ENCODE measurements at regions not wholly inside any gene's neighbourhood (a gene's known extent, or its start where the extent isn't known, plus 50 kb on each side); places are given as distances from the start of the nearest gene placed in this dataset.
A peak's percentile ranks its signal among the peaks of the same experiment; 100 is the strongest.

DNA sequence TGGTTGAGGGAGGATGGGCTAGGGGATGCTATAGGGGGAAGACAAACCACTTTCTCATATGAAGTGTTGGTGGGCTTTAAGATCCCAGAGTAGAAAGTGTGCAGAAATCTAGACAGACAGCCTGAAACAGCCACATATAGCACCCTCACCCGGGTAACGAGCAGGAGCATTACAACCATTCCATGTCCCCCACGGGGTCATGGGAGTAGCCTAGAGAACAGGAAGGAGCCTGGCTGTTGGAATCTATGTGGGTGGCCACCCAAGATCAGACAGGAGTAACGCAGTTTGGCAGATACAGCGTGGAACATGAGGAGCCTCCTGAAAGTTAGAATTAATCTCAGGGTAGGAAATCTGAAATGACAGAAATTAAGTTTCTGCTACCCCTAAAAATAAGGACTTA, 146.1 kb upstream of the RAI14 start:
- DNase-seq, result no peak

DNA sequence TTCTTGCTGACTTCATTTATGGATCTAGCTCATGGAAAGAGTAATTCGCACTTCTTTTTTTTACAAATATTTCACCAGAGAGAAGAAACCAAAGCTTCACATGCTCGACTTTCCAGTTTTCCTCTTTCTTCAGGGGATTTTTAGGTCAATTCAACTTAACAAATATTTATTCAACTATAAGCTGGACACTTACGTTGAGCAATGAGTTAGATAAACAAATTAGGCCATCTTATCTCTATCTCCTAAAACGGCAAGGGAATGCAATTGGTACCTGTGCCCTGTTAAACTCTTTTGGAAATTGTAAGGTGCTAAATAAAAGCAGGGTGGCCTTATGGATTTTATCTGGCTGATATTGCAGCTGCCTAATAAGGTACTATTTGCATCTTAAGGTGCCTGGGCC, 145.1 kb upstream of the RAI14 start:
- DNase-seq, result peak; percentile 7

DNA sequence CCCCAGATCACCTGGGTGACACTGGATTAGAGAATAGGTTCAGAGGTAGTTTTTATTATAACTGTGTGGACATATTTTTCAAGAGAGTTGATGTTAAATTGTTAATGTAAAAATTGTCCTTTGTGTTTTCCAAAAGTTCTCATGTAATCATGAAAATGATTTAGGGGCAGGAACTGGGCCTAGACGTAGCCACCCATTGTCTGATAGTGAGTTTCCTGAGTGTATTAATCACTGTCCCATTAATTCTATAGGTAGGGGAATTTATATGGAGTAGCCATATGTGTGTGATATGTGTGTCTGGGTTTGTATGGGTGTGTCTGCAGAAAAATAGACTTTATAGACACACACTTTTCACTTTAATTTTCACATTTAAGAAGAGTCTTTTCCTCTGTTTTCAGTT, 144.6 kb upstream of the RAI14 start:
- no peak for DNase-seq

DNA sequence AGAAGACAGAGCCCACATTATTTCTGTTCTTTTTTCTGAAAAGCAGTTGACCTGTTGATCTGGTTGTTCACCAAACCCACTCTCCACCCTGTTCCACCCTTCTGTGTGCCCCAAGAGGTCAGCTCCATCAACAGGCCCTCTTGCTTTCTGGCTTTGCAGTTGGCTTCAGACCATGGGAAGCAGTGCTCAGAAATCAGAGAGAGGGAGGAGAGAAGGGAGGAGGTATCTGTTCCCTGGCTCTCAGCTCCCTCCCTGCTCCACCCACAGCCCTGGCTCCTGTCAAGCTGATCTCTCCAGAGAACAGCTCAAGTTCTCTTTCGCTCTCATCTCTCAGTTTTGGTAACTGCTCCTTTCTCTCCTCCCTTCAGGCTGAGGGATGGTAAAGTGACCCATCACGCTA, 144.2 kb upstream of the RAI14 start:
- no peak for DNase-seq

DNA sequence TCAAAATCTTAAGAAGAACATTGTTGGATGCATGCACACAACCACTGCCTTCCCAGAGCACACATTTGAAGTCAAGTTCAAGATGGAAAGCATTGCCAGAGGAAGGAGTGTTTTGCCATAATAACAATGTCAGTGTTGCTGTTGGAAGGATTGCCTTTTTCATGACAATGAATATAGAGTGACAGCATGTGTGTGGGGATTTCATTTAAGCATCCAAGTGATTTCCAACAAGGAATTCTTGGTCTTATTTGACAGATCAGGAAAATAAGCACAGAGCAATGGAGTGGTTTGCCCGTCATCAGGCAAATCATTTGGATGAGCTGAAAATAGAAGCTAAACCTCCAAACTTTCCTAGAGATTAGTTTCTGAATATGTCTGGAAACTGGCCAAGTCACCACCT, 140.0 kb upstream of the RAI14 start:
- DNase-seq, result no peak

DNA sequence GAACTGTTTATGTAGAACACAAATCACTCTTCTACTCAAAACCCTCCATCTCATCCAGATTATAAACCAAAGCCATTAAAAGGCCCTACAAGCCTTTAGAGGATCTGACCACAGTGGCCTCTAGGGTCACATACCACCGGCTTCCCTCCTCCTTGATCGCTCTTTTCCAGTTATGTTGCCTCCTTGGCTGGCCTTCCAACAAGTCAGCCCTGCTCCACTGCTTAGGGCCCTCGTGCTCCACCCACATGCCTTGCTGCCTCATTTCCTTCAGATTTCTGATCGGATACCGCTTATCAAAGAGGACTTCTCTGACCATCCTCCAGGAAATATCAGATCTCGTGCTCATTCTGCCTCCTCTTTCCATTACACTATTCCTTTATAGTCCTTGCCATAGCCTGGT, 139.4 kb upstream of the RAI14 start:
- DNase-seq, result no peak

DNA sequence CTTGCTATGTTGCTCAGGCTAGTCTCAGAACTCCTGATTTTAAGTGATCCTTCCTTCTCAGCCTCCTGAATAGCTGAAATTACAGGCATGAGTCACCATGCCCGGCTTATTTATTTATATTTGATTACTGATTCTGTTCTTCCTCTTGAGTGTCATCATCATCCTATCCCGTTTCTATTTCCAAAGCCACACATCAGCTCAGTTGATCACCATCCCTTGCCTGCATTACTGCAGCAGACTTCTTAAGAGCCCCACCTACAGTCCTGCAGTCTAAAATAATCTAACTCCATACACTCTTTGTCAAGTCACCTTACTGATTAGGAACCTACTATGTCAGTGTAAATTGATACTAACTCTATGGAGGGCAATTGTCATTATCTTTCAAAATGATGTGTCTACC, 138.9 kb upstream of the RAI14 start:
- DNase-seq, result peak; percentile 56

DNA sequence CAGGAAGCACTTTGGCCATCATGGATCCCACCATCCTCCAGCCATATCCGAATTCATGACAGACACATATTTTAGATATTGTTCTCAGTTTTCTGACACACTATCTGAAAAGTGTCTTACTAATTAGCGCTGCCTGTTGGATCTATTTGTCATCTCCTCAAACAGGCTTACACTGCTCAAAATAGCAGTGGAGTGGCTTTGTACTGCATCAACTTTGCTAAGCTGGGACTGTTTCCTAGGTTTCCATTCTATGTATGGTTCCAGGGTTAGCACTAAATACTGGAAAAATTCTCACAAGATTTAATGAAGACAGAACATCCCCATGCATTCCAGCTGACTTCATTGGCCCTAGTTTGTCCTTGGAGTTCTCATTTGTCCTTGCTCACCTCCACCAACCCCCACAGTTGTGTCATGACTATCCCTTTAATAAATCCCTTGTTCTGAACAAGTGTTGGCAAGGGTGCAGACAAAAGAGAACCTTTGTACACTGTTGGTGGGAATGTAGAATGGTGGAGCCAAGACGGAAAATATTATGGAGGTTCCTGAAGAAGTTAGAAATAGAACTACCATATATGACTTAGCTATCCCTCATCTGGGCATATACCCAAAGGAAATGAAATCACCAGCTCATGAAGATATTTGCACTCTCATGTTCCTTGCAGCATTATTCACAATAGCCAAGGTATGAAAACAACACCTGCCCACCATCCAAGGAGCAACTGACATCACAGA, 136.5 kb upstream of the RAI14 start:
- DNase-seq, result no peak

DNA sequence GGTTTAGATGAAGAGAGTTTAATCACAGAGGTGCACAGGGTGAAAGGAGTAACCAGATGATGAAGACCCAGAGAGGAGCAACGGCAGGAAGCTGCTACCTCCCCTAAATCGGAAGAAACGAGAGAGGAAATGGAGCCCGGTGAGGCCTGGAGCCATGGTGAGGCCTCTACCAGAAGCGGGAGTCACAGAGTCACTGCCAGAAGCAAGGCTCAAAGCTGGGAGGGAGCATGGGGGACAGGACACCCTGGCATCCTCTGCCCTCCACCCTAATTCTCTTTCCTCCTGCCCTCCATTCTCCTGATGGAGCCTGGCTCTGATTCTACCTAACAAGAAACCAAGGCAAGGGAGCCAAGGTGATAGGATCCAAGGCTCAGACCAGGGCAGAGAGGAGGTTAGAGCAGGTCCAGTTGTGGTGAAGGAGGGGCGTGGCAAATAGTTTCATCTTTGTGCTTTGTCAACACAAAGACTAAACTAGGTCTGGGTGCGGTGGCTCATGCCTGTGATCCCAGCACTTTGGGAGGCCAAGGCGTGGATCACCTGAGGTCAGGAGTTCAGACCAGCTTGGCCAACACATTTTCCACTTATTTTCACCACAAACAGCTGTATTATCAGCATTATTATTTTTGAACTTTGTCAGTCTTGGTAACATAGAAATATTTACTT, 134.4 kb upstream of the RAI14 start:
- DNase-seq, result no peak

DNA sequence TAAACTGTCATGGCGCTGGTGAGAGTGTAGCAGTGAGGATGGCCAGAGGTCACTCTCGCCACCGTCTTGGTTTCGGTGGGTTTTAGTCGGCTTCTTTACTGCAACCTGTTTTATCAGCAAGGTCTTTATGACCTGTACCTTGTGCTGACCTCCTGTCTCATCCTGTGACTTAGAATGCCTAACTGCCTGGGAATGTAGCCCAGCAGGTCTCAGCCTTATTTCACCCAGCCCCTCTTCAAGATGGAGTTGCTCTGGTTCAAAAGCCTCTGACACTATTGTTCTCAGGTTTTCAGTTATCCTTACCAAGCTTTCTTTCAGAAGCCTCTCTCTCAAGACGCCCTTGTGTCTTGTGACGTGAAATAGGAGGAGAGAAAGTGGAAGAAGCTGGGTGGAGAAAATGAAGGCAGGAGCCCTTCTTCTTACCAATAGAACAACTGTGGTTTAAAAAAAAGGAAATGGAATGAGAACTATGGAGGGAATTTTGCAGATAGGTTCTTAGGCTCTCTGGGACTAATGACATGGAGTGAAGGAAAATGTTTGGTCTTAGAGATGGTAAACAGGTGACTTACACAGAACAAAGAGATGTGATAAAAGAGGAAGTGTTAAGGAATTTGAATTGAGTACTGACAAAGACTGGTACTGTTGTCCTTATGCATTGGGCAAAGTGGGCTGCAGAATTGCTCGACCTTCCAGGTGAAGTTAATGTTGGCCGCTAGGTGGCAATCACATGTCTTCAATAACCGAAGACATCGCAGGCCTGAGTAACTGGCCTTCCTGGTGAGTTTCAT, 133.3 kb upstream of the RAI14 start:
- peak; percentile 81 for DNase-seq

DNA sequence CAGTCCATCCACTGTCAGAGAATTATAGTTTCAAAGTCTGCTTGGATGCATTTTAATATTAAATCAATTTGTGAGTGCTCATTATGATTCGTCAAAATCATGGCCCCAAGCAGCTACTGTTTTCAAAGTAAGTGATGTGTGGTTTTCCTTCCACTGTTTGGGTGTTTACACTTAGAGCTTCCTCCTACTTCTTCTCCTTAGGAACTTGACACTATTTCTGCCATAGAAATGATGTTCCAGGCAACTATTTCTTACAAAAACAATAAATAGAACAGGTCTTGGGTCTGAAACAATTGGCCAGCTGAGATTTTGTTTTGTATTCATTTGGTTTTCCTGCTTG, 132.8 kb upstream of the RAI14 start:
- no peak for DNase-seq

DNA sequence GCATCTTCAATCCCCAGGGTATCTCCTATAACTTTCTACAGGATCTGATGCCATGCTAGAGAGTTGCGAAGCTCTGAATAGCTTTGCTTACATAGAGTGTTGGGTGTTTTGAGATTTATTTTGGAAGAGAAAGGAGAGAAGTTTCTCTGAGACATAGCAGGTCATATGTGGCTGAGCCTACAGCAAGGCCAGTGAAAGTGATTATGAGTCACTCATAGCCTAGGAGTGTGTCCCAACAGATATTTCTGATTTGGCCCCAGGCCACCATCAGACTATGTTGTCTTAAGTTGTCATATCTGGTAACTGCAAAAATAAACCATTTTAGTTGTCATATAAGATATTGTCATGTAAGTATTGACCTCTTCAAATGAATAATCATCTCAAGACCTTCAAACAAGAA, 132.0 kb upstream of the RAI14 start:
- DNase-seq, result no peak

DNA sequence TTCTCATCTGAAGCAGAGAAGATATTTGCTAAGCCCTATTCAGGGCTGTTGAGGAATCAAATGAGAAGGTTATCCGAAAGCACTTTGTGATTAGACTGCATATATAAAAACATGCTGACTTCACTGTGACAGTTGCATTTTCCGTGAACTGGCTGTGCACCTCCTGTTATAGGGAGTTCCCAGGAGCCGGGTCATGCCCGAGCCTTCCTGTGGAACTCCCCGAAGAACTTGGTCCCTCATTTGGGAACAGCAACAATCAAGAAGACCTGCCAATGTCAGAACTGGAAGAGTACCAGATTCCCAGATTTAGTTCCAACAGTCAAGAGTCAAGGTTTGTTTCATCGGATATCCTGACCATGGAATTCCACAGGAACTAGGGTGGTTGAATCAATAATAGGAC, 130.4 kb upstream of the RAI14 start:
- no peak for DNase-seq

DNA sequence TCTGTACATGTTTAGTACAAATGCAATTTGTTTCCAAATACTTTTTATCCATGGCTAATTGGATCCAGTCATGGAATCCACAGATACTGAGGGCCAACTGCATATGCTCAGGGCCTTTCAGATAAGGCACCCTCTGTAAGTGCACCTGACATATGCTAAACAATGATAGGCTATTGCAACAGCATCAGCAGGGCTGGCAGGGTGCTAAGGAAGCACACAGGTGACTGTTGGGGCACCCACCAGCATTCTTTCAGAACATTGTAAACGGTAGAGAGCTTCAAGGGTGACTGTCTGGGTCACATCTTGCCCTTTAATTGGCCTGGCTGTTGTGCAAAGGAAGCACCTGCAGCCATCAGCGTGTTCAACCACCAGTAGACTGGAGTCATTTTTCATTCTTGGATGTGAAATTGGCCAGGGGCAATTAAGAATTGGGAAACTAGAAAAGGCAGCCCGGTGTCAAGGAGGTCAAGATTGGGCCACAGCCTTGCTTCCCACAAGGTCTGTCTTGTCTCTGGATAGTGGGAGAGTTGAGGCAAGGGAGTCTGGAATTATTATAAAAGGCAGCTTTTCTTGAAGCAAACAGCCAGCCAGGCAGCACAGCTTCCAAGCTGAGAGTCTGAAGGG, 129.3 kb upstream of the RAI14 start:
- DNase-seq, result no peak

DNA sequence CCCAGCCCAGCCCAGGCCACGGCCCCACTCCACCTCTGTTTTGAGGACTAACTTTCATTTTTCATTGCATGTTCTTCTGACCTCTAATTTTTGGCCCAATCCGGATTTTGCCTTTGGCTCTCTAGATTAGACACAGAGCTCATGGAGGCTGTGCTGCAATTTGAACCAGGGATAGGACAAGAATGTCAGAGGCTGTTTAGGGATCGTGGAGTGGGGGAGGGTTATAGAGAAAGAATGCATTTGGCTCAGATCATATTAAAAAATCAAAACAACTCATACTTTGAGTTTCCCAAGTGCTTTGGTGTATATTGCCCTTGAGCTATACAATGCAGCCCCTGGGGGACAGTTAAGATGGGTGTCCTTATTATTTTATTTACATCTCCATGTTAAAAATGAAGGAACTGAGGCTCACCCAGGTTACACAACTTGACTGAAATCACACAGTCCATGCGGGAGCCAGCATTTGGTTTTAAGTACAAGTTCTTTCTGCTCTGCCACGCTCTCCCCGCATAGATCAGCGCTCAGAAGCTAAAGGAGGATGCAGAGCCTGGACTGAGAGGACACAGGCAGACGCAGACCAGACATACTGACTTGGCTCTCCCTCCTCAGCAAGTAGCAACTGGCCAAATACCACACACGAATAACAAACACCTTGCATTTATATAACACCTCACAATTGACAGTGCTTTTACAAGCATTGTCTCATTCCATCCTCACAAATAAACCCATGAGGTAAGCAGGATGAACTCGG, 126.4 kb upstream of the RAI14 start:
- no peak for DNase-seq

DNA sequence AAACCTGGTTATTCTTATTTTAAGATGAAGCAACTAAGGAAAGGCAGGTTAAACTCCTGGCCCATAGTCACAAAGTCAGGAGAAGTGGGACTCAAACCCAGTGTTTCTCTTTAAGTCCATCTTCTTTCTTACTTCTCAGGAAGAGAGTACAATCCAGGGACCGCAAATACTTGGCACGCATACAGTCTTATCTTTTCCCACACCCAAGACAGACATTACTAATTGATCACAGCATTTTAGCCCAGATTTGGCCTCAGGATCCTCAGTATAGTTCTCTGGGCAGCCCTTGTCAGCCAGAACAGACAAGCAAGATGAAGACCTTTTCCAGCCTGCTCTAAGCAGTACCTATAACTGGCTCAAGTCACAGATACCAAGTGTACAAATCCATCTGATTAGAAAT, 125.5 kb upstream of the RAI14 start:
- no peak for DNase-seq

DNA sequence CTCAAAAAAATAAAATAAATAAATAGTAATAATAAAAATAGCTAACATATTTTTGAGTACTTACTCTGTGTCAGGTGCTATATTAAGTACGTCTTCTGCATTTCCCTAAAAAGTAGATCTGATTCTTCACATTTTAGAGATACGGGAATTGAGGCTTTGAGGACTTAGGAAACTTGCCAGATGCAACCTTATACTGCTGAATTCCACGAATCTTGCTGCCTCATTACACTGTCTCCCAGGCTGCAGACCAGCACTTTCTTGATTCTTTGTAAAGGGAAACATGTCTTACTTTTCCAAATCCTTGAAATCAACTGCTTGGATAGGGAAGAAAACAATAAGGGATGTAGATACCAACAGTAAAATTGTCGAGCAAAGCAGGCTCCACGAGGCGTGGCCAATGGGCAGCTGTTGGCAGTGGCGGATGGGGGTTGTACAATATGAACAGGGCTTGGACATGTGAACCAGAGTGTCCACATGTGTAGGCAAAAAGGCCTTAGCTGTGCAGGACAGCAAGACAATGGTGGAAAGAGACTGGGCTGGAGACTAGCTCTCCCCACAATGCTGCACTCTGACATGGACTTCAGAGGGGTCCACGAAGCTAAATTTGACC, 124.3 kb upstream of the RAI14 start:
- DNase-seq, result no peak

DNA sequence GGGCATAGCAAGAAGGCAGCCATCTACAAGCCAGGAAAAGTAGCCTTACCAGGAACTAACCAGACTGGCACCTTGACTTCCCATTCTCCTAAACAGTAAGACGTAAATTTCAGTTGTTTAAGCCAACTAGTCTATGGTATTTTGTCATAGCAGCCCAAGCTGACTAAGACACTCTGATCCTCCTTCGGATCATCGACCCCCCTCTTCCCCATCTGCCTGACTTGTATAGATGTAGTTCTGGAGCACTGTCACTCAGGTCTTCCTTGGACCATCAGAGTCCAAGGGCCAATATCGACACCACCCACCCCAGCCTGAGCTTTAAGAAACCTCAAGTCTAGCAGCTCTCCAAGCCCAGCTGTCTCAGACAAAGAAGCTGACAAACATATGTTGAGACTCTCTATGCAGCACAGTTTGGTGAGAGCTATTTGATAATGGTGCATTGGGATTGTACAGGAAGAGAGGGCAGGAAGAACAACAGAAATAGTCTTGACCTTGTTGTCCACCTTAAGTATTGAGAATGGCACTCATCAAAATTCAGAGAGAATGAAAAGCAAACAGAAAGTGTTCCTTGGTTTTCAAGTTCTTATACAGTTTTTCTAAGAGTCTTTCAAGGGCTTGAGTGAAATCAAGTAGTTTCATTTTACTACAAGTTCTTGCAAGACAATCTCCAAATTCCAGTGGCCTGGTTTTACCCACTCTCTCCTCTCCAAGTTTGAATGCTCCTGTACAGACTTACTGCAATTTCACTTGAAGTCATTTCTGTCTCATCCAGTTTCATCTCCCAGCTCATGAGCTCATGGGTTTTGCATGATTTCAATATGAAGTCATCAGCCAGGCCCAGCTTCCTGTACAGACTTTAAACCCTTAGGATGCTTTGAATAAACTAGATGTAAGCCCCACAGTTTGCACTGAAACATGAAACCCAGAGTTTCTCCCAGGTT, 122.3 kb upstream of the RAI14 start:
- DNase-seq, result no peak

DNA sequence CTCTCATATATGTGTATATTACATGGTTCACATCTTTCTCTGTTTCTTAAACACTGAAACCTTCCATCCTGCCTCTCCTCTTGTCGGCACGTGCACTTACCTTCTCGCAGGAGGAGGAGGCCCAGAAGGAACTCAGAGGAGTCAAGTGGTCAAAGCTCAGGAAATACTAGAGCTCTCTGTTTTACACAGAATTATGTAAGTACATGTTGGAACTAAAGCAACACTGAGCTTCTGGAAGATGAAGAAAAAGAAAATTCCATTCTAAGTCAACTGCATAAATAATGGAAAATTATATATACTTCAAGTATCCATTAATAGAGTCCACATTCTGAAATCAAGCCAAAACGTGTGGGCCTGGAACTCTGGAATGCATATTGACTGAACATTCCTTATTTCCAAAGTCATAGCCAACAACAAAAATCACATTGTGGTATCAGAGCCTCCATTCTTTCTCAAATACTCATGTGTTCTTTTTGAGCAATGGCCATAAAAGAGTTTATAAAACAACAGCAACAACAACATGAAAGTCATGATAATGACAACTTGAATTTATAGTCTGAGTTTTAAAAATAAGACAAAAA, 121.5 kb upstream of the RAI14 start:
- DNase-seq, result no peak

DNA sequence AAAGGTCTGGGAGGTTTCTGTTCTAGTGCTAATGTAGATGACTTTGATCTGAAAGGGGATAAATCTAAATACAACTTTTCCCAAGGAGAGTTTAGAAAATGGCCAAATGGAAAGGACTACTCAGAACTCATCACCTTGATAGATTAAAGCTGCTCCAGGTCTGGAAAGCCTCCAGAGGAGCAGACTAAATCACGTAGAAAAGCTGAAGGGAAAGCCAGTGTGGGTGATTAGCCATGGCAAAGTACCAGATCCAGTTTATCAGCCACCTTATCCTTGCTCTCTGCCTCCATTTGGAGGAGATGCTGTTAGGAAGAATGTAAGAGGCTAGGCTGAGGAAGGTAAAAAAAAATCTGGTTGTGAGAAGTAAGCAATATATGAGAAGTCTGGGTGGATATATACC, 120.7 kb upstream of the RAI14 start:
- no peak for DNase-seq
